ENCODE measurements at regions not wholly inside any gene's neighbourhood (a gene's known extent, or its start where the extent isn't known, plus 50 kb on each side); places are given as distances from the start of the nearest gene placed in this dataset.

GRCh38 chr13:107117327-107118012 is 549.5 kb upstream of the ARGLU1 start:
- TF ChIP-seq CTCF (IDR thresholded peaks at IDR 0.05; ENCODE audit: low read depth, low read length) (no peak), MAX (IDR thresholded peaks at IDR 0.05; ENCODE audit: low read depth, low read length) (no peak), POLR2A (IDR thresholded peaks at IDR 0.05; ENCODE audit: extremely low read depth, insufficient read length) (no peak)

All from NB4 (cell line).